22Rv1 (cell line): ENCODE measurements at regions not wholly inside any gene's neighbourhood (a gene's known extent, or its start where the extent isn't known, plus 50 kb on each side); places are given as distances from the start of the nearest gene placed in this dataset.

Experiments used
- H3K27ac ChIP-seq: fragments of 450-650 bp; 2 replicates; pipeline ENCODE4 v1.5.1; 2017
- ZFX ChIP-seq: fragments of 450-650 bp; IDR thresholded peaks from 2 replicates; pipeline ENCODE4 v1.6.1; 2017; ENCODE audit warnings: antibody characterized with exemption, borderline replicate concordance
- TF ChIP-seq, protein P1 (sequence below): fragments of 450-650 bp; IDR thresholded peaks from 2 replicates; pipeline ENCODE4 v1.5.1; 2017; ENCODE audit warnings: mild to moderate bottlenecking

DNA sequence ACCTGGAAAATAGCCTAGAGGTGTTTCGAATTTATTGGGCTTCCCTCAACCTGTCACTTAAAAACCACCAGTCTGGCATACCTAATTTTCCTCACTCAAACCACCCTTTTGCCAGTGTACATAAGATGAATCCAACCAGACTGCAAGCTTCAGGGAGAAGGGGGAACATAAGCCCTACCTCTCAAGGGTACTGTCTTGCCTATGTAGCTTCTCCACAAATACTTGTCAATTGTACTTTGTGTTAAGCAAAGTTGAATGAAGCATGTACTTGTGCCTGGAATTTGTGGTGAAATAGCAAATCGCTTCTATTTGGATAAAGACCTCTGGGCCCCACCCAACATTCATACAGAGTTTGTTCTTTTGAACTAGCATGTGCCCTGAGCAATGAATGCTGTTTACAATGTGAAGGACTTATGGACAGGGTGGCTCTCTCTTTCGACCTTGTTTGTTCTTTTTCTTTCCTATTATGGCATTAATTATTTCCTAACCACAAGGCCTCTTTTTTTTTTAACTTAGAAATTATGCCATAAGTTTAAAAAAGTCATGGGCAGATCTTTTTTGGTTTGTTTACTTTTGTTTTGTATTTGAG lies 580.2 kb downstream of the EBF1 start:
- TF ChIP-seq, protein P1, sequence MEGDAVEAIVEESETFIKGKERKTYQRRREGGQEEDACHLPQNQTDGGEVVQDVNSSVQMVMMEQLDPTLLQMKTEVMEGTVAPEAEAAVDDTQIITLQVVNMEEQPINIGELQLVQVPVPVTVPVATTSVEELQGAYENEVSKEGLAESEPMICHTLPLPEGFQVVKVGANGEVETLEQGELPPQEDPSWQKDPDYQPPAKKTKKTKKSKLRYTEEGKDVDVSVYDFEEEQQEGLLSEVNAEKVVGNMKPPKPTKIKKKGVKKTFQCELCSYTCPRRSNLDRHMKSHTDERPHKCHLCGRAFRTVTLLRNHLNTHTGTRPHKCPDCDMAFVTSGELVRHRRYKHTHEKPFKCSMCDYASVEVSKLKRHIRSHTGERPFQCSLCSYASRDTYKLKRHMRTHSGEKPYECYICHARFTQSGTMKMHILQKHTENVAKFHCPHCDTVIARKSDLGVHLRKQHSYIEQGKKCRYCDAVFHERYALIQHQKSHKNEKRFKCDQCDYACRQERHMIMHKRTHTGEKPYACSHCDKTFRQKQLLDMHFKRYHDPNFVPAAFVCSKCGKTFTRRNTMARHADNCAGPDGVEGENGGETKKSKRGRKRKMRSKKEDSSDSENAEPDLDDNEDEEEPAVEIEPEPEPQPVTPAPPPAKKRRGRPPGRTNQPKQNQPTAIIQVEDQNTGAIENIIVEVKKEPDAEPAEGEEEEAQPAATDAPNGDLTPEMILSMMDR = no peak
- no peak for TF ChIP-seq ZFX
- no peak overlapping the region for H3K27ac ChIP-seq

DNA sequence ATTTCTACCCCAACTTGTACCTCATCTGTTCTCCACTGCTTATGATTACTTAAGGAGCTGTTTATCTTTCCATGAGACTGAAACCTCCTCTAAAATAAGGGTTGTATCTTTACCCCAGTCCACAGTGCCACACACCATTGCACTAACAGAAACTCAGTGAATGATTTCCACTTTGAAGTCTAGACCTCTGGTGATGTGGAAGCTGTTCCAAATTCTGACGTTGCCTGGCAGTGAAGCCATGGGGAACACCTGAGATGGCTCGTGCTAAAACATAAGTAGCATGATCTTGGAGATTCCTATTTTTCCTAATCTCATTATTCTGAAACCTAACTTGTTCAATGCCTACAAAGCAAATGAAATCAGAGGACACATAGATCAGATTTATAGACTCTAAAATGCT lies 583.2 kb downstream of the EBF1 start:
- H3K27ac ChIP-seq = no peak overlapping the region
- TF ChIP-seq ZFX = no peak
- TF ChIP-seq, protein P1 = no peak

DNA sequence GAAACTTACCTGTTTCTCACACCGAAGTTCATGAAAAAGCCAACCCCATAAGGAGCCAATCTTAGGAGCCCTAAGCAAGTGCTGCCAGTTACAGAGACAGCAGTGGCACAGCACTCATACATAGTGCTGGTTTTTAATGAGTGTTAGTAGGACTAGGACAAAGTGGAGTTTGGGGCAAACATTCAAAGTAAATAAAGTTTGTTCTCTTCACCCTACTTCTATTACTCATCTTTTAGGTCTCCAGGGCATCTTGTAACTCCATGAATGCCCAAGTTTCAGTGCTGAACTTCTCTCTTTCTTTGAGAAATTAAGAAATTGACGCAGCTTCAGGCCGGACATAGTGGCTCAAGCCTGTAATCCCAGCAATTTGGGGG lies 584.7 kb downstream of the EBF1 start:
- H3K27ac ChIP-seq = no peak overlapping the region

DNA sequence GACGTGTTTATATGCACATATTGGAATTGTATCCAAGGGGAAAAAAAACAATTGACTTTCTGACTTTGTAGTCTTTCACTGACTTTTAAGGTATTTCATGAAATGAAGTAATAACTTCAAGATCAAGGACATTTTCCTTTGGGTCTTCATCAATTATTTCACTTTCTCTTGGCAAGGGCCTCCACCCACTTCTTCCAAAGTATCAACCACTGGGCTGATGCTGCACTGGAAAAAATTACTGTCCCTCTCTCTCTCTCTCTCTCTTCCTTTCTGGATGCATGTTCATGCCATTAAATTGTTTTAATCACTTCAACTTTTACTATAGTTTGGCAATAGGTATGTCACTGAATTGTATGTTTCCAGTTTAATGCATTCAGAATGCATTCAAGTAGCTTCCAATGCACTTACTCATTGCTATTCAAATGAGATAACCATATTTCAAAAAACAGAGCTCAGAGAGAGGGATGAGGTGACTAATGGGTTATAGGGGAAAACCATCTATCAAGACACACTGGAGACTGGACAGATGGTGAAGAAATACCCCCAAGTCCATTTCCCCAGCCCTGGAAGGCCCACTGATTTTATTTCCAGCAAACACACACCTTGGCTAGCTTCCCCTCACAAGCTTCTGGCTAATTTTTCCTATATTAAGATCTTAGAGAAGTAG lies 585.3 kb downstream of the EBF1 start:
- TF ChIP-seq, protein P1 = no peak
- TF ChIP-seq ZFX = no peak
- no peak overlapping the region for H3K27ac ChIP-seq

More for the DNA sequence above, 584.7 kb downstream of the EBF1 start:
- TF ChIP-seq, protein P1 = no peak
- TF ChIP-seq ZFX = no peak

DNA sequence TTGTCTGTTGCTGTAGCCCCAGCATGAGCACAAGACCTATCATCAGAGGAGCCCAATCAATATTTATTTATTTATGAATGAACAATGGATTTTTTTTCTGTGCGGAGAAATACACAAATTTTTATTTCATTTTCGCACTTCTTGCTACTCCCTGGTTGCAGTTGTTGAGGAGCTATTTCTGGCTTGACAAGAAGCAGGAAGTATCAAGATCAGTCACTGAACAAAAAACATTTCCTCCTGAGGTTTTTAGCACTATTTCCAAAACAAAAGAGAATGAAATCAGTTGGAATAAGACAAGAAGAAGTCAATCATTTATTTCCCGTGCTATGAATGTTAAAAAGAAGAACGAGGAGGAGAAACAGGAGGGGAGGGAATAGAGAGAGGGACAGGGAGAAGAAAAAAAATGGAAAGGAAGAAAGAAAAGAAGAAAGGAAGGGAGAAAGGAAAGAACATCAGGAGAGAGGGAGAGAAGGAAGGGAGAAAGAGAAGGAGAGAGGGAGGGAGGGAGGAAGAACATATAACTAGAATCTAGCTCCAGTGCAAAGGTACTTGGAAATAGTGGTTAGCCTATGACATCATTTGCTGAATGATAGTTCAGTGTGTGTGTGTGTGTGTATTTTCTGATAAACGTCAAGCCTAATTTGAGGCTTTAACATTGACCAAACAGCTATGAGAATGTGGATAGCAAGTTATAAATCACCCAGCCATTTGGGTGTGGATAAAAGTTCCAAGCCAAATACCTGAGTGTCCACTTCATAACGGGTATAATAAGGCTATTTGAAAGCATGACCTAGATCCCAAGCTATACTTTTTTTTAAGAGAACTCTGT lies 586.0 kb downstream of the EBF1 start:
- TF ChIP-seq, protein P1 = no peak
- TF ChIP-seq ZFX = no peak
- no peak overlapping the region for H3K27ac ChIP-seq

DNA sequence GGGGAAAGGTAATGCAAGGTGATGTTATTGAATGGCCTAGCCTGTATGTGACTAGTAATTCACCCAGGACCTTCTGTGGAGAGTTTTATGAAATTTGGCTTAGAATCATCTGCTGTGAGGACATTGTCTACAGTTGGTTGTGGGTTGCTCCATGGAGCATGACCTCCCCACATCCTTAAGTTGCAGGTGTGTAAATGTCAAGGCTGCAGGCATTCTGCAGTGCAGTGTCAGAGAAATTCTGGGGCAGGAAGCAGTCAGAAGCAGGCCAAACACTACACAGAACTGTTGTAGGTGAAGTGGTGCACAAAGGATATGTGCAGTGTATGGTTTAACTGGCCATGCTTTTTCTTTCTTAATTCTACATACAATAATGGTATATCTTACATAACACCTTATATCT lies 588.3 kb downstream of the EBF1 start:
- no peak for TF ChIP-seq ZFX
- TF ChIP-seq, protein P1 = no peak
- H3K27ac ChIP-seq = no peak overlapping the region

DNA sequence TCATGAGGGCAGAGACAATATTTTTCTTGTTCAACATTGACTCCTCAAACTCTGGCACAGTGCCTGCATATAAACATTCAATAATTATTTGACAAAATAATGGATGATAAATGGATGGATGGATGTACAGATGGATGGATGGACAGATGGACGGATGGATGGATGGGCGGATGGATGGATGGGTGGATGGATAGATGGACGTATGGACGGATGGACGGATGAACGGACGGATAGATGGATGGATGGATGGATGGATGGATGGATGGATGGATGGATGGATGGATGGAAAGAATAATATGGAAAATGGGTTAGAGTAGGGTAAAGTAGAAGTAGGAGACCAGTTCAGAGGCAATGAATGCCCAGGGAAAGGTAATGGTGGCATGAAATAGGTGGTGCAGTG lies 589.2 kb downstream of the EBF1 start:
- TF ChIP-seq, protein P1 = no peak
- no peak for TF ChIP-seq ZFX
- no peak overlapping the region for H3K27ac ChIP-seq
